ENCODE measurements at regions not wholly inside any gene's neighbourhood (a gene's known extent, or its start where the extent isn't known, plus 50 kb on each side); places are given as distances from the start of the nearest gene placed in this dataset.

DNA sequence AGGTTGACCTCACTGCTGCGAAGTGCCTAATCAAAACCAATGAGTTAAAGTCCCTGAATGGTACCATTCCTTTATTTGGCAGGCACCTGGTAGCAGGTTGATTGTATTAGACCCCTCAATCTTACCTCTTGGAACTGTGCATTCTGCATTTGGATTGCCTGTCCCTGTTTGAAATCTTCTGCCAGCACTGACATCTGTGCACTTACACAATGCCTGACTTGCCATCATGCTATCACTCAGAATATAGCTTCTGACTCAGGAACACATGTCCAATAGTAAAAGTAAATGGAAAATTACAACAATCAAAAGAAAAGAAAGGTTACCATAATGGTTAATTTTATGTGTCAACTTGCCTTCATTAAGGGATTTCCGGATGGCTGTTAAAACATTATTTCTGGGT, 366.0 kb upstream of the PDGFD start:
- DNase-seq (ENCODE audit: low read depth in 2 of 2) = no peak

DNA sequence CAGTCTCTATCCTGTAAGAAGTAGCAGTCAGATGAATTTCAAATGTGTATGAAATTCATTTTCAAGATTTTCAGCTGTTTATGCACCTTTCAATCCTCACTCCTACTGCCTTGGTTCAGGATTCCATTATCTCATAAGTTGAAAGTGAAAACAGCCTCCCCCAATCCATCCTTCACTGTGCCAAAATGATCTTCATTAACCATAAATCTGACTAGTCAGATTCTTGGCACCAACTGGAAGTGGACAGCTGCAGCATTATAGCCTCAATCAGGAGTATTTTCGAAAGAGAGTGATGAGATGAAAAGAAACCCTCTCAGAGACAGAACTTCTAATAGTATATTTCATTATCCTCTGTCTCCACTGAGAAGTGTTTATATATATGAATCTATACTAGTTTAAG, 365.3 kb upstream of the PDGFD start:
- DNase-seq (ENCODE audit: low read depth in 2 of 2) = peak; percentile 4 to 5

DNA sequence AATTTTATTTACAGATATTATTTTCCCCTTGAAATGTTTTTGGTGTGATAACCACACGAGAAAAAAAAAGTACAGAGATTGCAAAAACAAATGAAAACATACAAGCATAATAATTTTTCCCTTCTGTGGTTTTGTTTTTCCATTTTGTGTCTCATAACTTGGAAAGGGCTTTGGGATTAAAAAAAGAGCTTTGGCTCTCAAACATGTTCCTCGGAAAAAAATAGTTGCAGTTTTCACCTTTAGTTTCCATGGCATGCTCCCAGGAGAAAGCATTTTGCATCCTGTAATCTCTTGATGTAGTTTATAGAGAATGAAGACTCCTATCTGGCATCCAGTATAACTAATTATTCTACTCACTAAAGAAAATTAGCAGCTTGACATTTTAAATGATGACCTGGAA, 362.1 kb upstream of the PDGFD start:
- no peak for DNase-seq (ENCODE audit: low read depth in 2 of 2)

DNA sequence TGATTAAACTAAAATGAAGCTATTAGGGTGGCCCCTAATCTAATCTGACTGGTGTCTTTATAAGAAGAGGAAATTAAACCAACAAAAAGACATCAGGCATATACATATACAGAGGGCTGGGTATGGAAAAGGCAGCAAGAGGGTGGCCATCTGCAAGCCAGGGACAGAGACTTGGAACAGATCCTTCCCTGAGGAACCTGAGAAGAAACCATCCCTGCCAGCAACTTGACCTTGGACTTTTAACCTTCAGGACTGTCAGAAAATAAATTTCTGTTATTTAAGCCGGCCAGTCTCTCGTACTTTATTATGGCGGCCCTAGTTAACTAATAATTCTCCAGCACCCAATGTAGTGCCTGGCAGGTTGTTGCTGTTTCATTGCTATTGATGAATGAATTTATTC, 361.5 kb upstream of the PDGFD start:
- DNase-seq (ENCODE audit: low read depth in 2 of 2) = no peak

DNA sequence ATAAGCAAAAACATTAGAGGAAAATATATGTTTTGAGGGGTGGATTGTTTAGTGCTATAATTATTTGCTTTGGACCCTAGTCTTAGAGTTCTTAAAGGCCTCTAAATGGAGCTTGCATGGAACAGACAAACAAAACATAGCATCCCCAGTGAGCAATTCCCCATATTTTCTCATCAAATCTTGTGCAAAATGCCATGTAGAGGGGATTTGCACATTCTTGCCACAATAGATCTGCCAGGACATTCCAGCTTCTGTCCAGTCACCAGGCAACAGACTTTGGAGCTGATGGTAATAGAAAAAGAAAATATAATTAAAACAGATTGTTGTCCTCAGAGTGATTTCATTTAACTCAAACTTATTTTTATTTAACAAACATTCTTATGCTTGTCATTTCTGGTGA, 360.3 kb upstream of the PDGFD start:
- DNase-seq (ENCODE audit: low read depth in 2 of 2) = no peak

DNA sequence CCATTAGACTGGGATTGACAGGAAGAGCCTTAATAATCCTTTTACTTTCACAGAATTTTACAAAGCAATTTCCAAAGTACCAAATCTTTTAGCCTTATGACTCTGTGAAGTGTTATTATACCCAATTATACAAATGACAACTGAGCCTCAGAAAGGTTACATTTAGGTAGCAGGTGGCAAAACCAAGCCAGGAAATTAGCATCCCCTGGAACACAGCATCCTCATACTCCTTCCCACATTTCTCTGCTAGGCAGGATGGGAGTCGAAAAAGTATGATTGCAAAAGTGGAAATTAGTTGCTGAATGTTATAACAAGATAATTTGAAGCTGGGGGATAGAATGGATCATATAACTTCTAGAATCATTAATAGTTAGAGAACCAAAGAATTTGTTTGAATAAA, 359.7 kb upstream of the PDGFD start:
- no peak for DNase-seq (ENCODE audit: low read depth in 2 of 2)

DNA sequence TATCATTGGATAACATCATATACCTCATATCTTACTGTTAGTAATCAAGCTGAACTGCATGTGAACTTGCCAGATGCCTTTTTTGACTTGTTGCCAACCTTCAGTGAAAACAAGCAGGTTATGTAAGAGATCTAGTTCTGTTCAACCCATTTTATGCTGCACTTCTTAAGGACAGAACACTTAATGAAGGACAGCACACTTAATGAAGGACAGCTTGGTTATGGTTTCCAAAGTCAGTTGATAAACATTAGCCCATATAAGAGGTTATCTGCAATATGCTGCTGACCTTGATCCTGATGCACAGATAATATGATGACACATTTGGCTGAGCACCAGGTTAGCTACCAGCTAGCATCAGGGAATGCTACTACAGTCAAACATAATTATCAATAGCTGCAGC, 358.7 kb upstream of the PDGFD start:
- no peak for DNase-seq (ENCODE audit: low read depth in 2 of 2)

DNA sequence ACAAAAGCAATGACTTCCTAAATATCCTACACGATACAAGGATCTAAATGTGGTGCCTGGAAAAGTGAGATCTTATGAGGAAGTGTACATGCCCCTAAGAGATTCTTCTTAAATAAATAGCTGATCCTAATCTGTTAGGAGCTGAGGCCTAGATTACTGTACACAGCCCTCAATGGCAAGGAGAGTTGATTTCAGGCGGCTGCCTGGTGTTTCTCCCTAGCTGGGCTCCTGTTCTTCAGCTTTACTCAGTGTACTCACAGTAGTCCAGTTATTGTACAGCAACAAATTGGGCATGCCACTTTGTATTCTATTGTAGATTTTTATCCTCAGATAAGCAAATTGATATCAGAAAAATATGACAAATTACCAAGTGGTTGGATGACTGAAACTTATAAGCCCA, 358.2 kb upstream of the PDGFD start:
- no peak for DNase-seq (ENCODE audit: low read depth in 2 of 2)

DNA sequence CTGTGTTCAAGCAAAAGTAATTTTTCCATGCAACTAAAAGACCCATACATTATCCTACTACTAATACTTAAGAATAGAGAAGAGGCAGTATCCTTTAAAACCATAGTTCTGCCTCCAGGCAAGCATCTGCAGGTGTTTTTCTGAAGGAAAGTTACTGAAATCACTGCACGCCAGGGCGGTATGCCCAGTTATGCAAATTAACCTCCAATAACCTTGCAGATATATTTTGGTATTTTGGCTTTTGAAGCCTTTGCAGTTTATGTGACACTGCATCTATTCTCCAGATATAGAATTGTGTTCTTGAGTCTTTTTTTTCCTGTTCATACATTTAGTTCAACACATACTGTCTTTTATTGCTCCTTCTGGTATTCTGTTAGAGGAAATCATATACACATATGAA, 346.2 kb upstream of the PDGFD start:
- DNase-seq (ENCODE audit: low read depth in 2 of 2) = no peak

DNA sequence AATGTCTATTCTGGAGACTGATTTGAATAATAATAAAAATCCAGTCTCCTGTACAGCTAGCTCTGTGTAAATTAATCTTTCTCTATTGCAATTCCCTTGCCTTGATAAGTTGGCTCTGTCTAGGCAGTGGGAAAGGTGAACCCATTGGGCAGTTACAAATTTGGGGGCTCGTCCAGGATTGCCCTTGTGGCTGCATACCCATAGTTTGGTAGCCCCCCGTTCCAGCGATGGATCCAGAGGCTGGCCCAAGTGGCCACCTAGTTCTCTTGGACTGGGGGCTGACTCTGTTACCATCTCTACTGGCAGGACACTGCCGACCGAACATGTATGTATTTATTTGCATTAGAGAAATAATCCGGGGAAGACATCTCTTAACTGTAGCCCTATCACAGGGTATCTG, 326.2 kb upstream of the PDGFD start:
- no peak for DNase-seq (ENCODE audit: low read depth in 2 of 2)

DNA sequence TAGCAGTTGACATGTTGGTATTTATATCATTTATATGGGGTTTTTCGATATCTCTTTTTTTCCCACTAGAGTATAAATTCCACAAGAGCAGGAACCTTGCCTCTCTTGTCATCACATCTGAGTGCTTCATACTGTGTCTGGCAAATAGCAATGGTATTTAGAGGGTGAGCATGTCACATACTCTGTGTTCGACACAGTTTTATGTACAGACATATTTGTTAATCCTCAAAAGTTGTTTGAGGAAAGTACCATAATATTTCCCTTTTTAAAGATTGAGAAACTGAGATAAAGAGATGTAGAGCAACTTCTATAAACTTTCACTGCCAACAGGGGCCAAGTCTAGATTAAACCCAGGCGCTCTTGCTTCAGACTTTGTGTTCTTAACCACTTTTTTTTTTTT, 324.6 kb upstream of the PDGFD start:
- DNase-seq (ENCODE audit: low read depth in 2 of 2) = no peak

DNA sequence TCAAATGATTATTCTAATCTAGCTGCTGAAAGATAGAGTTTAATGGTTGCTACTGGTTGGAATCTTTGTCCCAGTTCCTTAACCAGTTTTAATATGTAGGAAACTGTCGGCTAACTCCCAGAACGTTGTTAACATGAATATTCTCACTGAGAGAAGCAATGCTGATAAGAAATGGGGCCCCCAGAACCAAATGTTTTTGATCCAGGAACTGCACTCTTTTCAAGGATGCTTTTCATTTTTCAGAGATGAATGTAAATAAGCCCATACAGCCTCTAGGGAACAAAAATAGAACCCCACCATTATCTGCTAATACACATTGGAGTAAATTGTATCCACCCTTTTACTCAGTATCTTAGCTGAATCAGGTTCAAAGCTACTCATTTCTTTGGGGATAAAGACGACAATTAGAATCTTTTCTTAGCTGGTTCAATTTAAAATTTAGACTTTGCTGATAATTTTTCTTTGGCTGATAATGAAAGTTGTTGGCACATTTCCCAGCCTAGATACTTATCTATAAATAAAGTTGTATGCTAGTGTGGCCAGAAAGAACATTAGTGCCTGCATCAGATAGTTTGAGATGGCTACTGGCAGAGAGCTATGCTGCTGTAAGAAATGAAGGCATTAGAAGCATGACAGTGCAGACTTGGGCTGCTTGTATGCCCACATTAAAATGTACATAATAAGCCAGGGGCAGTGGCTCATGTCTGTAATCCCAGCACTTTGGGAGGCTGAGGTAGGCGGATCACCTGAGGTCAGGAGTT, 323.3 kb upstream of the PDGFD start:
- DNase-seq (ENCODE audit: low read depth in 2 of 2) = no peak

DNA sequence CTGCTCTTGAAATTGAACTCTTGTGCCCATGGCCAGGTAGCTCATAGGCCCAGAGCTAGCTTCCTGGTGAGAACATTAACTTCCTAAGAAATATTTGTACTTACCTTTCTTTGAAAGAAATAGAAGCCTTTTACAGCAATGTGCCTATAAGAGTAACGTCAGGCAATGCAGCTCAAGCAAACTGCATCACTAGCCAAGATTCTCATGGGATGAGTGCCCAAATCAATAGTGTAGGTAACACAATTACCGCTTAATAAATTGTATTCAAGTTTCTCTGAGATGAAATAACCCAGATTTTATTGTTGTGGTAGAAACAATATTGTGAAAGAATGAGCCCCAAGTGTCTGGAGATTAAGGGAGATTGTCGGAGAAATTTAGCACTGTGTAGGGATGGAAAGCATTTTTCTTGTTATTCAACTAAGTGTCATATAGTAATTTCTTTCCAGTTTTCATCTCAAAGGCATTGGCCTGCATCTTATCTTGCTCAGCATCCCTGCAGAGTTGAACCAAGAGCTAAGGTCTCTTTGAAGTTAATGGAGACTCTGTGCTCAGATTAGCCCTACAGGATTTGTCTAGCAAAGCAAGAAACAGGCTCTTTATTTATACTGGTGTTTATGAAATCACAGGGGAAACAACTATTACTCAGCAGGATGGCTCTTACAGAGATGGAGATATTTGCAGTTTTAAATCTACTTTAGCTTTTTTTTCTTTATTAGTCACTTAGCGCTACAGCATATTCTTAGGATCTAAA, 321.0 kb upstream of the PDGFD start:
- DNase-seq (ENCODE audit: low read depth in 2 of 2) = no peak

DNA sequence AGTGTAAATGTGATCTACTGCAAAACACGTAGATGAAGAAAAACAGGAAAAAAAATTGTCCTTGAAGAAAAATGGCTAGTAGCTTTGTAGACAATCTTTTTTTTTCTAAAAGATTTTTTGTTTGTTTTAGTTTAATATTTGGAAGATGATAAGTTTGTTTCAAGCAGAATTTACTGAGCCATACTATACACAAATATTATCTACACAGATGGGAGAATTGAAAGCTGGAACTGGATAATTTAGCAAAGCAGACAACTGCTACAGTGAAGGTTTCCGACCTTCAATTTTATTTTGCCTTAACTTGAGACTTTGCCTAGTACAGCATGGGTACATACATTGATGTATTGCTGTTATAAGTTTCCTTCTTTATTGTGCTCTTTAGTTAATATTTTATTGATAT, 313.0 kb upstream of the PDGFD start:
- DNase-seq (ENCODE audit: low read depth in 2 of 2) = no peak

DNA sequence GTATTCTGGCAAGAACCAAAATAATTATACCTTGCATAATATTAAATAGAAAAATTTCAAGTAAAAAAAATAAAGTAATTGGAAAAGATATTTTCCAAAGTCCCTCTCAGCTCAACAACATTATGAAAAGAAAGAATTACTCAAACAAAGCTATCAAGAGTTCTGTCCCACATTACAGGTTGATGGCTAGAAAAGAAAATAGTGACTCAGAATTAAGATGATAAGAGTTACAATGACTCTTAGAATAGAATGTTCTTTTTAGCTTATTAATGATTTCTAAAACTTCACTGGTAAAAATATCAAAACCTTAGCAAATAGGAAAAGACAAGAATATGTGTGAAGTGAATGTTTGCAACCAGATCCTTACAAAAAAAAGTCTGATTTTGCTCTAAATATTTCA, 312.5 kb upstream of the PDGFD start:
- DNase-seq (ENCODE audit: low read depth in 2 of 2) = no peak

DNA sequence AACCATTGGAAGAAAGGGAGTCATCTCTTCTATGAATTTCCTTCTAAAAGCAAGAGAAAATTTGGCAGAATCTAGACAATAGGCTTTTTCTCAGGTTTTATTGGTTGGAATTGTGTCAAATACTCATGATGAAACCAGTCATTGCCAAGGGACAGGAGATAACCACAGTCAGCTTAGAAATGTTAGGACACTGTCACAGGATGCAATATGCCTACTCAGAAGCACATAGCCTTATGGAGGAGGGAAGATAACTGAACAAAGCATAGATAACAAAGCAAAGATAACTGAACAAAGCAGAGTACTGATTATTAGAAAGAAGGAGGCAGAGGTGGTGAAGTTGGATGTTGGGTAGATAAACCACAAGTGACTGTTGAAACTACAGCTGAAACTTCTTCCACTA, 303.5 kb upstream of the PDGFD start:
- DNase-seq (ENCODE audit: low read depth in 2 of 2) = no peak

DNA sequence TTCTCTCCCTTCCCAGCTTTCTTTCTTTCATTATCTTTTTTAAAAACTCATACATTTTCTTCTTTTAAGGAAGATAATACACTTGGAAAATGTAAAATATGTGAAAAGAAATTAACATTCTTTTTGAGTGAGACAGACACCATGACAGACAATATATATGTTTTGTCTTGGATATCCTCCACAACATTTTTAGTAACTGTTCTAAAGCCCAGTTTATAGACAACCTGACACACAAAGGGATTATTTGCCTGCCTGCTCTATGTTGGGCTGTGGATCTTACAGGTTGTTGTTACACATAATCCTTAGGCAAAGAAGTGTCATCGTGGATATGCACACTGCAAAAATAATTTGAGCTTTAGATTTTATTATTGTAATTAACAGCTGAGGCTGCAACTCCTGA, 301.4 kb upstream of the PDGFD start:
- DNase-seq (ENCODE audit: low read depth in 2 of 2) = no peak

DNA sequence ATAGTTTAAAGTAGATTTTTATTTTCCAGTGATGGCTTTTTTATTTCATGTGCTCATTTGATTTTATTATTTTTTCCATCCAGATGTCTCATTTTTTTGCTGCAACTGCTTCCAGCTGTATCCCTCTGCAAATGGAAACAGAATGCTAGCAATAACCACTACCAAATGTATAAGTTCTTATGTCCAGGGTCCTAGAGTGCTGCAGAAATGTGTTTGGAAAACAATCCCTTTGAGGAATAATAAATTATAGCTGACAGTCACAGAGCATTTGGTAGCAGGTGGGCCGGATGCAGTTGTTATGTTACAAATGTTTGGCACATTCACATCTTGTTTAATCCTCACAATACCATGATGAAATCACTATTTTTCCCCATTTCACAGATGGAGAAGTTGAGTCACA, 300.7 kb upstream of the PDGFD start:
- DNase-seq (ENCODE audit: low read depth in 2 of 2) = no peak

DNA sequence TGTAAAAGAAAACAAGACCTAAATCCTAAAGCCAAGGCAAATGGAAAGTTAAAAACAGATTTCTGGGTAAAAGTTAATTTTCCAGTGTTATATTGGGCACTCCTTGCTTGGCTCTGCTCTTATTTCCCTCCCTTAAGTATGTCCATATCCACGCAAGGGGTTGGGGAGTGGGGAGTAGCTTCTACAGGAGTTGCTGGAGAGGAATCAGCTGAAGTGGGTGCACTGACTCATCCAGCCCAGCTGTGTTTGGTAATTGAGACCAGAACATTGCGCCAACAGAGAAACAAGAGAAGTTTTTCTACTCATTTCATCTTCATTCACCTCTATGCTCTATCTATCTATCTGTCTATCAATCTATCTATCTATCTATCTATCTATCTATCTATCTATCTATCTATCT, 298.4 kb upstream of the PDGFD start:
- peak; percentile 54 to 64 for DNase-seq (ENCODE audit: low read depth in 2 of 2)

DNA sequence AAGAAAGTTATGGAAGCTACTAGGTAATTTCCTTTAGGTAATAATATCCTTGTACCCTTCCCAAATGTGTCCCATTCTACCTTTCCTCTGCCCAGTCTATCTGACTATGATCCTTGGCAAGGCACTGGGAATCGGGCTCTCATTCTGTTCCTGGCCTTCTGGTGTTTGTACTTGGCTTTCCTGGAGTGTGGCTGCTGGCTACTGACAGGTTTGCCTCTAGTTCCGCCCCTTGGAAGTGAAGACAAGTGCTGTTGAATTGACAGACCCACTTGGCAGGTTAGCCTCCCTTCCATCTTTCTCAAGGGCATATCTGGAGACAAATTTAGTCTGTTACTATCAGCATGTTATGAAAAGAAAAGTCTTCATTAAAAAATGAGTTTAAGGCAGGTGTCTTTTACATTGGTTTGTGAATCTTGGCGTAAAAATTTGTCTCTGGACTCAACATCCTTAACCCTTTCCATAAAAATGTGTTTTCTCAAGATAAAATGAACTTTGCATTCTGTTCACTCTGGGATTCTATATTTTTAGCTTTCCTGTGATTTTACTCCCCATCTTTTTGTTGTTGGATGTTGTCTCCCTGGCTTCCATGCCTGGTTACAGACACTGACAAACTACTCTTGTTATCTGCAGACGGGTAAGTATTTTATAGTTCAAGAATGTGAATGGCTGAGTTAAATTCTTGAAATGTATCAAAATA, 287.4 kb upstream of the PDGFD start:
- no peak for DNase-seq (ENCODE audit: low read depth in 2 of 2)

DNA sequence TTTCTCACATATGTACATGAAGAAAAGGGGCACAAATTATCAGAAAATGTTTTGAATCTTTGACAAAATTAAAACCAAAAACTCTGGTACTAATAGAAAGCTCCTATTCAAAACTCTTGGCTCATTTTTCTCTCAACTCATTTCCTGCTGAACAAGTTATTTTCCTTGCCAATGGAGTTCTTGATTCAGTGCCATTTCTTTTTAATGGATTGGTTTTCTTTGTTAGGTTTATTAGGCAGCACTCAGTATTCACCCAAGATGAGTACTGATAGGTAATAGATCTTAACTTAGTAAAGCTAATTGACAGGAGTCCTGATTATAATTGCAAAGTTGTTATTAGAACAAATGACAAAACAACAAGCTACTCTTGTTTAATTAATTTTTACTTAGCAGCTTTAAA, 279.4 kb upstream of the PDGFD start:
- no peak for DNase-seq (ENCODE audit: low read depth in 2 of 2)

DNA sequence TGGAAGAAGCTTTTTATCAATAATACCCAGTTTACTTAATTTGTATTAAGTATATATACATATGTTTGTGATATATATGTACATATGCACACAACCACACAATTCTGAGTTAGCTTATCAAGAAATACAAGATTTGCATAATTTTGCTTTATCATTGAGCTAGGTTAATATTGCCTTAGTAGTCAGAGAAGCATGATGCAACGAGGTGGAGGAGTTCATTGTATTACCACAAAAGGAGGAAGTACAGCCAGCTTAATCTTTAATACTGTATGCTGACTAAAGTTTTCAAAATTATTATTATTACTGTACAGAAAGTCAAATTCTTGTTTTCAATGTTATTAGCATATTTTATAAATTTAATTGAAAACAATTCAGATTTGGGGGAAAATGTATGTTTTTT, 278.4 kb upstream of the PDGFD start:
- DNase-seq (ENCODE audit: low read depth in 2 of 2) = no peak

DNA sequence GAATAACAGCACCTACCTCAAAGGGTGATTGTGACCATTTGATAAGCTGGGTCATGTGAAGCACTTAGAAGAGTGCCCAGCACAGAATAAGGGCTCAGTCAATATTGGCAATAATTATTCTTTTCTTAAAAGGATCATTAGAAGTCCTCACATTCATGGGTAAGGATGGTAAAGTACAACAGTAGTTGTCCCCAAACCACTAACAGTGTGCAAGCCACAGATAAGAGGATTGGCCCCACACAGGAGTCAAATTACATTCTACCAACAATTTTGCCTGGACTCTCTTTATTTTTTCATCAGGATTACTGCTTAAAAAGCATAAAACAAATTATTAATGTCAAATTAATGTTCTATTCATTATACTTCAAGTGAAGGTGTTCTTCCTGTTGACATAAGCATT, 271.5 kb upstream of the PDGFD start:
- DNase-seq (ENCODE audit: low read depth in 2 of 2) = no peak
